ENCODE measurements at regions not wholly inside any gene's neighbourhood (a gene's known extent, or its start where the extent isn't known, plus 50 kb on each side); places are given as distances from the start of the nearest gene placed in this dataset.

- no peak for TF ChIP-seq TAF1 (IDR thresholded peaks at IDR 0.05; ENCODE audit: low read depth, low read length)
- no peak for TF ChIP-seq POLR2A (IDR thresholded peaks at IDR 0.05; ENCODE audit: low read depth, low read length)
Observed at GRCh38 chrX:95117556-95117955, 1443.5 kb downstream of the FAM133A start.
